Fibroblast of upper back skin (primary cell): ENCODE measurements at regions not wholly inside any gene's neighbourhood (a gene's known extent, or its start where the extent isn't known, plus 50 kb on each side); places are given as distances from the start of the nearest gene placed in this dataset.

Source experiments
- DNase-seq: peaks from one replicate; pipeline ENCODE4 v3.0.0-alpha.2; 2013

GRCh38 chr17:79415909-79416308 is 194.9 kb downstream of the RBFOX3 start:
- DNase-seq, result no peak

GRCh38 chr17:79415365-79415764 is 195.5 kb downstream of the RBFOX3 start:
- DNase-seq, result no peak

- no peak for DNase-seq
Observed at GRCh38 chr17:79414793-79415211, 196.0 kb downstream of the RBFOX3 start.

- DNase-seq, result no peak
Observed at GRCh38 chr17:79414063-79414792, 196.6 kb downstream of the RBFOX3 start.

DNA sequence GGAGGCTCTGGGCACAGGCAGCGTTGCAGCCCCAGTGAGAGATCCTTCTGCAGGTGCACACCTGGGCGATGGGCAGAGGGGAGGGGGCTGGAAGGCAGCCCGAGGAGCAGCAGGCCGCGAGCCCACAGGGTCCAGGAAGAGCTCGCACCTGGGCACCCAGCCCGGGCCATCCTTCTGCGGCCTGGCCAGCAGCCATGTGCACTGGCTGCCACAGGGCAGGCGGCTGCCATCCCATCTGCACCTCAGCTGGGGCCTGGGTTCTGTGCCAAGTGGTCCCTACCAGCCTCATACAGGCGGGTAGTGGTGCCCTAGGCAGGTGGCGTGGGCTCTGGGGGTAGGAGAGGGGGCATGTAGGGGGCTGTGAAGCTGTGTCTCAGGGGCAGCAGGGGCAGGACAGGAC is 197.2 kb downstream of the RBFOX3 start:
- DNase-seq, result no peak

DNA sequence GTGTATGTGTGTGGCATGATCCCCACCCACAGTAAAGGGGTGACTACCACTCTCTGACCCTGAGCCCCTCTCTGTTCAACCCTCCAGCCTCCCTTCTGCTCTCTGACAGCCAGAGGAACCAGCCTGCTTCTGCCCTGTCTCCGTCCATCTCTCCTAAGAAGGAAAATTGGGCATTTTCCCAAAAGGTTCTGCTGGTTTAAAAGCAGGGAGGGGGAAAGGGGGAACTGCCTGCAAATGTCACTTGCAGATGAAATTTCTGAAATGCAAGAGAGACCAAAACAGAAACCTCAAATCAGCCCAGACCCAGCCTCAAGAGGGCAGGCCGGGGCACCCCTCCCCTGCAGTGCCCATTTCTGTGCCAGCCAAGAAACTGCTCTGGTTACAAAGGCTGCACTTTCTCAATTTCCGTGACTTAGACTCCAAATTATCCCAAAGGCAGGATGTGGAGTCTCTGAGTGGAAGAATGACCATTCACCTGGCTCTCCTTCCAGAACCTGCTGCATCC is 197.9 kb downstream of the RBFOX3 start:
- no peak for DNase-seq

DNA sequence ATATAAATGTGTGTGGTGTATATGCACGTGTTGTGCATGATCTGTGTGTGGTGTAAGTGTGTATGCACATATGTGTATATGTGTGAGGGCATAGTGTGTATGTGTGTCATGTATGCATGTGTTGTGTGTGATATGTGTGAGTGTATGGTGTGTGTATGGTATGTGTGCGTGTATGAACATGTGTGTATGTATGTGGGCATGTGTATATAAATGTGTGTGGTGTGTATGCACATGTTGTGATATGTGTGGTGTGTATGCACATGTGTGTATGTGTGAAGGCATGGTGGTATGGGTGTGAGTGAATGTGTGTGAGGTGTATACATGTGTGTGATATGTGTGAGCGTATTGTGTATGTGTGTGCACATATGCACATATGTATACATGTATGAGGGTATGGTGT is 198.7 kb downstream of the RBFOX3 start:
- no peak for DNase-seq

DNA sequence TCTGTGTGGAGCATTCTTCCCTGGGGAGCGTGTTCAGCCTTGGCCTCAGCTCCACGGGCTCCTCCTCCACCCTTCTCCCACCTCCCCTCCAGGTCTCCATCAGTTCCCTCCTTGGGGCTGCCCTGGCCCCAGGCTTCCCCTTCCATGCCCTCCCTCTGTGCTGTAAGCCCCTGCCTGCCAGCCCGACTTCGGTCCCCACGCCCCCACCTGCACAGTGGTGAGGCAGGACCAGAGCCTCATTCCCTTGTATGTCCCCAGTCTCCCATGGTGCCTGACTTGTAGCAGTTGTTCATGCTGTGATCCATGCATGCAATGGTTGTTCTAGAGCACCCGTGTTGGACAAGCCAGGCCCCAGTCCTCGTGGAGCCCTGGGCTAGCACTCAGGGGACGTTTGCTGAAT is 199.4 kb downstream of the RBFOX3 start:
- DNase-seq, result no peak

DNA sequence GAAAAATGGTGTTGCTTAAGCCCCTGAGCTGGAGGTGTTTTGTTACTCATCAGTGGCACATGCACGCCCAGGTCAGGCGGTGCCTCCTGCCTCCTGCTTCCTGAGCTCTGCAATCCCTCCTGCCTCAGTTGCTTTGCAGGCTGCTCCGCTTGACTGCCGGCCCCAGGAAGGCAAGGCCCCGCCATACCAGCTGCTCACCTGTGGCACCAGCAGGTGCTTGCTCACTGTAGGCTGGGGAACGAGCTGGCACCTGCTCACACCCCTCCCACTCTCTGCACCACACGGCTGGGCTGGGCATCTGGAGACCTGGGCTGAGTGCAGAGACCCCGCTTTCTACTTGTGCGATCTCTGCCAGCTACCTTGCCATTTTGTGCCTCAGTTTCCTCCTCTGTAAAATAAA is 200.2 kb downstream of the RBFOX3 start:
- no peak for DNase-seq

GRCh38 chr17:79408251-79408650 is 202.6 kb downstream of the RBFOX3 start:
- DNase-seq, result no peak

GRCh38 chr17:79407385-79407784 is 203.5 kb downstream of the RBFOX3 start:
- no peak for DNase-seq

DNA sequence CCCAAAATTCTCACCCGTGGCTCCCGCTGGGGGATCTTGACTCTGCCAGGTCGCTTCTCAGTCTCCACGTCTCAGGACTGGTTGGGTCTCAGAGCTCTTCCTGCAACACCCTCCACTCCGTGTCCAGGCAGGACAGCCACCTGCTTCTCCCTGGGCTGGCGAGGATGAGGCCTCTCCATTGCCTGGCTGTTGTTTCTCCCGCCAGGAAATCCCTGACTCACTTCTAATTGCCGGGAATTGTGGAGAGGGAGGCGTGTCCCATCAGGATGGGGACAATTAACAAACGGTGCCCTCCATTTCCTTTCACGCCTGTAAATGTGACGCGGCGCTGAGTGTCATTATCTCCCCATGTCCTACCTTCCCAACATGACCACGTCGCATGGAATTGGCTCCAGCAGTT is 204.5 kb downstream of the RBFOX3 start:
- no peak for DNase-seq

GRCh38 chr17:79405823-79406222 is 205.0 kb downstream of the RBFOX3 start:
- no peak for DNase-seq

DNA sequence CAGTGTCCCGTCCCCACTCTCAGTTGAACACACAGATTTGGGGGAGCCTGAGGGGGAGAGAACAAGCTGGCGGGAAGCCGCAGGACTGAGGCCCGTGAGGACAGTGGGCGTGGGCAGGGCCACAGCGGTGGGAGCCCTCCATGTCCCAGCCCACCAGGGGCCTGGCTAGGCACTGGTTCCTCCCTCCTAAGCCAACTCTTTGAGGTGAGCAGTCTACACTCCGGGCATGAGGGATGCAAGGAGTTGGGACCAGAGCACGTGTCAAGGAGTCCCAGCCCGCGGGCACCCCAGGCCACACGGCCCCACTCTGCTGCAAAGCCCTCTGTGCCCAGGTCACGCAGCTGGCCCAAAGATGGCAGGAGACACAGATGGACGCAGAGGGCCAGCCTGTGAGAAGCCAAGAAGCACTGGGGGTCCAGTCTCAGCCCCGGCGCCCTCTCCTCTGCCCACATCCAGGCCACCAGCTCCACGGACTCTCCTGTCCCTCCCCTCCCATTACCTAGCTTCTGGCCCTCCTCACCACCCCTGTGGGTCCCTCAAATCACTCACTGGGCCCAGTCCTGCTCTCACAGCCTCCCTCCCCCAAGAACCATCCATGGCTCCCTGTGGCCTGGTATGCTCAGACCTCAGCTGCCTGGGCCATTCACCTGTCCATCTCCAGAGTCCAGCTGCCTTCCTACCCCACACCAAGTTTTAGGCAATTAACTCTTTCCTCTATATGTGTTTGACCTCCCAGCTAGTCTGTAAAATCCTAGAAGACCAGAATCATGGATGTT is 206.5 kb downstream of the RBFOX3 start:
- DNase-seq, result no peak

DNA sequence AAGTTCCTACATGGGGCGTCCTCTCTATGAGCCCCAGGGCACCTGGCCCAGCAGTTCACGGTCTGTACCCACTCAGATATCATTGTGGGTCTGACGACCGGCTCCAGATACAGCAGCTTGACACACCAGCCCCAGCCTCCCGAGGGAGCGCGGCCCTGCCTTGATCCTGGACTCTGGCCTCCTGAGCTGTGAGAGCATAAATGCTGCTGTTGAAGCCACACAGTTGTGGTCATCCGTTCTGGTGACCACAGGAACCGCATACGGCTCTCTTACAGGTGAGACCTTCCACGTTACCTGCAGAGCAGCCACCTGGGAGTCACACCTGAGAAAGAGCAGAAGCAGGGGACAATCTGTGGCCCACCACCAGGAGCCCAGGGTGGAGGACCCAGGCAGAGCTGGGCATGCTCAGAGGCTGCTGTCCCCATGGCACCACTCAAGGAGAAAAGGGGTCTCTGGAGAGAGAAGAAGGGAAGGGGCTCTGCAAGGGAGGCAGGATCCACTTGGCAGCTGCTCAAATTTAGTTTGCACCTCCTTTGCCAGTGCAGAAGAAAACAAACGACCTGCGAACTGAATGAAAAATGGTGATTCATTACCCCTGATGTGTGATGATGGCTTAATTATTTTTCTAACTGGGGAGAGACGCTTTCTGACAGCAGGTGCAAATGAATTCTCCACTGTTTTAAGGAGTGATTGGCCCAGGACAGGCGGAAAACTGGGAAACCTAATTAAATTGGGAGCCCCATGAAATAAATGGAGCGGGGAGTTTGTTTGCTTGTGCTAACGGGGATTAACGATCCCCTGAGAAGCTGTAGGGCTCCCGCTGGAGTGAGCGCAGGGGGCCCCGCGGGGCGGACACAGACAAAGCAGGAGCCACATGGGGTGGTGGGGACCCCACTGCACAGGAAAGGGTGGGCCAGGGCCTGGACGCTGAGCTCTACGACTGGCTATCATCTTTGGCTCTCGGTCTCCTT is 208.9 kb downstream of the RBFOX3 start:
- DNase-seq, result no peak

DNA sequence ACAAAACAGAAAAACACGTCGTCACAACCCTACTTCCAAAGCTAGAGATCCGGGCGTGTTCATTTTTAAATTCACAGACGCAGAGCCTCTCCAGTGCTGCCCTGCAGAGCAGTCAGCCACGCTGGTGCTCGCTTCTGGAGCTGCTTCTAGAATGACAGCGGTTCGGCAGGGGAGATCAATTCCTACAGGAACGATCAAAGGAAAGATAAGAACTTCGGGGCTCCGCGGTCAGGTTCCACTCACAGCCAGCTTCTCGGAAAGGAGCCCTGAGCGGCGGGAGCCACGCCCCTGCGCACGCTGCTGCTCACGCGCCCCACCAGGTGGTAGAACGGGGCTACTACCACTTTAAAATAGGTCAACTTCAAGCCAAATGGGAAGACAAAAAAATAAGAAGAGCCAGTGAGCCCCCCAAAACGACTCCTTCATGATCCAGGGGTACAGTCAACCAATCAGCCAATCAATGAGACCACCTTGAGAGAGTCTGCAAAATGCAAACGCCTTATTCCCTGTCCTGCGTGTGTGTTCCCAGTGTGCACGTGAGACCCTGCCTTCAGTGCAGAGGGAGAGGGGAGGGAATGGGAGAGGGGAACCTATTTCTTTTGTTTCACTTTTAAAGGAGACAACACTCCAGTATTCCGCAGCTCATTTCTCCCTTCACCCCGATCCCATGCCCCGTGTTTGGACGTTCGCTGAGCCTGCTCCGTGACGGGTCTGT is 209.7 kb downstream of the RBFOX3 start:
- peak; percentile 42 for DNase-seq

DNA sequence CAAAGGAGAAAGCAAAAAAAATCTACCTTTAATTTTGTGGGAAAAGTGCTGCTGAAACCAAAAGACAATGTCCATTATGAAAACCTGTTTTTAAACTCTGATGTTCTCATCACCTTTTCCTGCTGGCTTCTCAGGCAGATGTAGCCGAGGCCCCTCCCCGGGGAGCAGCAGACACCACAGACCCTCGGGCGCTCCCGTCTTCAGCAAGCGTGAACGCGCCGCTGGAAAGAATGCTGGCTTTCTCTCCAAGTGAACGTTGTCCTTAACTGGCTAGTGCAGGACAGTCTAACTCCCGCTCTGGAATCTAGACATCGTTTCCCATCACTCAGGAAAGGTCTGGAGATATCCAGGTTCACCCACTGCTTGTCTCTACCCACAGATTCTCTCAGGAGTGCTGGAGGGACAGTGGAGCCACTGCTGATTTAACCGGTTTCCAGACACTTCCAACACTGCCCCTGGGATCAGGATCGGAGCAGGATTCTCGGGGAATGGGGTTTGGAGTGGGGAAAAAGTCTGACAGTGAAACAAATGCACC is 211.2 kb downstream of the RBFOX3 start:
- DNase-seq, result no peak

DNA sequence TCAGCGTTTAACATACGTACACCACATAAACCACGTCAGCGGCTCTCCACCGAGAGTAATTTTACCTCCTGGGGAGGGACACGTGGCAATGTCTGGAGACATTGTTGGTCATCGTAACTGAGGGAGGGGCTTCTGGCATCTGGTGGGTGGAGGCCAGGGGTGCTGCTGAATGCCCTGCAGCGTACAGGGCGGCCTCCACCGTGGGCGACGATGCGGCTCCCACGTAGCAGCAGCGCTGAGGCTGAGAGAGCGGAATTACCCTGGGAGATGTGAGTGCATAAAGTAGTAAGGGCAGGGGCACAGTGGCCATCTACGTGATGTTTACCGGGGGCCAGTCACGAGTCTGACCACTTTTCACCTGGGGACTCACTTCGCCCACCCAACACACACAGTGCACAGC is 212.4 kb downstream of the RBFOX3 start:
- DNase-seq, result no peak

DNA sequence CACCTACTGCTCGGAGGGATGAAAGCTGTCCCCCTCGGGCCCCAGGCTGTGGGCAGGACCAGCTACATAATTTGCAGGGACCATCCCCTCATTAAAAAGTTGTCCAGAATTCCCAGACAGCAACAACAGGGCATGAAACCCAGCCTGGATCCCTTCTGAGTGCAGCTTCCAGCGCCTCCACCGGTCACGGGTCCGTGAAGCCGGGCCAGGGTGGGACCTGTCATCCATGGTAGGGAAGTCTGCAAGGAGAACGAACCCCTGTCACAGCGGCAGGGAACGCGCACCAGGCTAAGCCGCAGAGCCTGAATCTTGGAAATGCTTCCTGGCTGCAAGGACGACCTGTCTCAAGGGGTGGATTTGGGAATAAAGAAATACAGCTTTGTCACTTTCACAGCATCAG is 214.2 kb downstream of the RBFOX3 start:
- DNase-seq, result no peak

GRCh38 chr17:79395545-79395944 is 215.3 kb downstream of the RBFOX3 start:
- no peak for DNase-seq

DNA sequence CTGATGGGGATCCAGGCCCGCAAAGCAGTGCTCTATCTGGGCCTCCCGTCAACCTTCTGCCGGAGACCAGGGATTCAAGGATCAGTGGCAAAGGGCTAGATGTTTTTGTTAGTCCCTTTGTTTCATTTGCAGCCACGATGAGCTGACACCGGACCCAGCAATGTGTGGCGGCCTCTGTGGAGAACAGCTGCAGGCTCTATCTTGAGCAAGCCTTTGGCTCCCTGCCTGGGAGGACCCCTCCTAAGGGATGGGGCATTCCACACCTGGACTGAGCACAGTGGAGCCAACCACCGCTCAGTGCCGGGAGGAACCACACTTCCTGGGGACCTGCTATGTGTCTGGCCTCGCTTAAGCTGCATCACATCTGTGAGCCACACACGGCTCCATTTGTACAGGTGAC is 215.8 kb downstream of the RBFOX3 start:
- DNase-seq, result no peak
